CD4-positive, alpha-beta T cell treated with Interleukin-15 for 1 hour (primary cell): ENCODE measurements at regions not wholly inside any gene's neighbourhood (a gene's known extent, or its start where the extent isn't known, plus 50 kb on each side); places are given as distances from the start of the nearest gene placed in this dataset.

Source experiments
- DNase-seq: peaks from one replicate; pipeline ENCODE4 v3.0.0-alpha.2; 2020

DNA sequence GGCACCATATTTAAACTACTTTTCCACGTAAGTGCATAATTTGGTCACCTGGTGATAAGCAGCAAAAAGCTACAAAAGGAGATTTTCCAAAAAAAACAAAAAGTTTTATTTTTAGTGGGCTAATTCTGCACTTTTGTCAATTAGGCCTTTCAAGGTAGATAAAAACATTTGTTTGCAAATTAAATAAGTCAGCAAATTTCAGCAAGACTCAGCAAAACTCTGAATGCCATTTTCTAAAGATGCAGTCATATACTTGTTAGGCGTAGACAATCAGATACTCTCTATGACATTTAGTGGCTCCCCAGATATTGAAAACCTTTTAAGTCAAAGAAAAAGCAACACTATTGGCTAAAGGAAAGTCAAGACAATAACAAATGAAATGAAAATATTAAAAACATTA lies 400.2 kb upstream of the GOLIM4 start:
- no peak for DNase-seq

GRCh38 chr3:168495270-168495669 lies 399.5 kb upstream of the GOLIM4 start:
- DNase-seq, result no peak

- DNase-seq, result no peak
These were observed 397.9 kb upstream of the GOLIM4 start for GRCh38 chr3:168493412-168494205.

- DNase-seq, result no peak
These were observed 395.3 kb upstream of the GOLIM4 start for GRCh38 chr3:168490981-168491380.

DNA sequence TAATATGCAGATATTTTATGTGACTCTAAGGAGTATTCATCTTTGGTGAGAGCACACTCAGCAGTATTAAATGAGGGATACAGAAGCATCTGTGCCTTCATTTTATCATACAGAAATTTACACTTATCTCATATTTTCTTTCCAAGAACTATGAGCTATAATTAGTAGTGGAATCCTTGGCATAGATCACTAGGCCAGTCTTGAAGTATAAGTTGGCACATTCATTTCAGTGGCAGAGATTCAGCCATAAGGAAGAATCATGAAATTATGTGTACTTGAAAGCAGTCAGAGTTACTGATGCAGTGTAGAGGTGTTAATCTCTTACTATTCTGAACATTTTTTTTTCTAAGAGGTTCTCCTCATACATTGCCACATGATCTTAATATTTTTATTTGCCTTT lies 393.6 kb upstream of the GOLIM4 start:
- DNase-seq, result no peak

DNA sequence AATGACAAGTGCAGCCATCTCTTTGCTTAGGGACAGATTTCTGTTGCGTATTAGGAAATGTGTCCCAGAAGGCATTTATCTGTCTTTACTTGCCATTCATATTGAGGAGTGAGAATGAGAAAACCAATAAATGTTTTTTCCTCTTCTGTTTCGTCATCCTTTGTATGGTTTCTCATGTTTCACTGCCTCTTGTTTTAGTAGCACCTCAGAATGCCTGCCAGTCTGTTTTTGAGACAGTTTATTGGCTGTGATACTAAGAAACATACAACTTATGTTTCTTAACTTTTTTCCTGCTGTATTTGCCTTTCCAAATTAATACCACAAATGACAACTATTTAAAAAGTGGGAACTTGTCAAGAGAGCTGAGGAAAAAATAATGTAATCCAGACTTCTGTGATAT lies 390.2 kb upstream of the GOLIM4 start:
- no peak for DNase-seq

DNA sequence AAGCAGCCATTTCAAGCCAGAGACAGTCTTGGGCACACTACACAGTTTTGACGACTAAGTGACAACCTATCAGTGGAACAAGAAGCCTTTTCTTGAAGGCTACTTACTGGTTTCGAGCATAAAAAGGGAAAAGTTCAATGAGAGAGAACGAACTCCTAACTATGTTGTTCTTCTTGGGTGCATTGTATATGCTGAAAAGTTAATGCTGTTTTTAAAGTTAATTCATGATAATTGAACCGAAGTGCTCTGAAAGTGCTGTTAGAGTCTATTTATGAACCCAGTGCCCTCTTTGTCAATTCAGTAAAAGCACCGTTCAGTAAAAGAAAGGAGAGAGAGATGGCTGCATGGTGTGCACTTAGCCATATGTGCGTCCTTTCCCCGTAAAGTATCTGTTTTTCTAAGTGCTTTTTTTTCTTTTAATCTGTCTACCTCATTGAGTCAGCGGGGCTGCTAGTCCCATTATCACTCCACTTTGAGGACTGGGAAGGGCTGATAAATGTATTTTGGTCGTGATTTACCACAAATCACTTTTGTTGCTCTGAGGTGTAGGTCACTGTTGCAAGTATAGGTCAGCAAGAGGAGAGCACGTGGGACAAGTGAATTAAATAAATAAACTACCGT lies 380.7 kb upstream of the GOLIM4 start:
- no peak for DNase-seq

DNA sequence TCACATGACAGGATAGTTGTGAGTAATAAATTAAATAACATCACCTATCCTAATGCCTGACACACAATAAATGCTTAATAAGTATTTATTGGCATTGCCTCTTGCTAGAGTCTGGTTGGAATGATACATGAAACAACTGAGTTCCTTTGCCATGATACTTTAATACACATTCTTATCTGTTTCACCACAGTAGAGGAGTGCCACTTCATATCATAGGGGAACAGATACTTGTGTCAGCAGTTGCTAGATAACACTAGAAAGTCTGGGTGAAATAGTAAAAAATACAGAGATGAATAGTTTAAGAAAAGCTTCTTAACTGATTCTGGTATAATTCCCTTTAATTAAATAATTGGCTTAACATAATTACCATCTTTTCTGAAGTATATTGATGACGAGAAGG lies 380.0 kb upstream of the GOLIM4 start:
- DNase-seq, result no peak

GRCh38 chr3:168473334-168473890 lies 377.7 kb upstream of the GOLIM4 start:
- no peak for DNase-seq

GRCh38 chr3:168472783-168473182 lies 377.1 kb upstream of the GOLIM4 start:
- DNase-seq, result no peak

- no peak for DNase-seq
These were observed 374.7 kb upstream of the GOLIM4 start for GRCh38 chr3:168470380-168470779.

- no peak for DNase-seq
These were observed 373.7 kb upstream of the GOLIM4 start for GRCh38 chr3:168469436-168469835.

- no peak for DNase-seq
These were observed 371.5 kb upstream of the GOLIM4 start for GRCh38 chr3:168467115-168467714.

GRCh38 chr3:168461793-168462192 lies 366.1 kb upstream of the GOLIM4 start:
- DNase-seq, result no peak

DNA sequence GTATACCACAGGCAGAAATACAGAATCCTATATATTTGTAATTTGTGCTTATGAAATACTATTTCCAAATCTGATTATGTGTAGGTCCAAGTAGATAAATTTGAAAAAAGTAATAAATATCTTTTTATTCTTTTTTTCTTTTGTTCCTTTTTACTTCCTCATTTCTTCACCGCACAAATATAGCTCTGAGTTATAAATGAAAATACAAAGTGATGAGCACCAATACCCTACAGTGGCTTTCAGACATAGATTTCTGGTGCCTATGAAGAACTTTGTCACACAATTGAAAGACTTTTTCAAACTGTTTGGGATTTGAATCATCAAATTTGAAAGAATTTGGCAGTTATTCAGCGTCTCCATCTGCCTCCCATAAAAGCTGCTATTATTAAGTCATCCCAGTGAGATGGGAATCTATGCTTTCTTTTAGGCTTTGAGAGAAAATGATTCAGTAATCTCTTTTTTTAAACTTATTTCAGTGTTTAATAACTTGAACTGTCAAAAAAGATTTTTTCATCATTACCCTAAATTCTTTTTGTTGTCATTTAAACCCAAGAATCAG lies 363.6 kb upstream of the GOLIM4 start:
- DNase-seq, result no peak

GRCh38 chr3:168457954-168458539 lies 362.3 kb upstream of the GOLIM4 start:
- no peak for DNase-seq

- no peak for DNase-seq
These were observed 360.1 kb upstream of the GOLIM4 start for GRCh38 chr3:168455814-168456213.

DNA sequence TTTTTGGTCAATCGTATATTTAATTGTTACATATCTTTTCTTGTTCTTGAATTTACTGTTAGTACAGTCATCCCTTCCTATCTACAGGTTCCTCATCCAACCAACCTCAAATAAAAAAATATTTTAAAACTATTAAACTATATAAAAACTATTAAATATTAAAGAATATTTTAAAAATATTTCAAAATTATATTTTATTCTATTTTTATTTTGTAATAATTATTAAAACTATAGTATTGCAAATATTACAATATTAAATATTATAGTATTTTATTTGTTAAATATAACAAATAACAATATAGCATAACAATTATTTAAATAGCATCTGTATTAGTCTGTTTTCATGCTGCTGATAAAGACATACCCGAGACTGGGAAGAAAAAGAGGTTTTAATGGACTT lies 357.9 kb upstream of the GOLIM4 start:
- DNase-seq, result no peak

DNA sequence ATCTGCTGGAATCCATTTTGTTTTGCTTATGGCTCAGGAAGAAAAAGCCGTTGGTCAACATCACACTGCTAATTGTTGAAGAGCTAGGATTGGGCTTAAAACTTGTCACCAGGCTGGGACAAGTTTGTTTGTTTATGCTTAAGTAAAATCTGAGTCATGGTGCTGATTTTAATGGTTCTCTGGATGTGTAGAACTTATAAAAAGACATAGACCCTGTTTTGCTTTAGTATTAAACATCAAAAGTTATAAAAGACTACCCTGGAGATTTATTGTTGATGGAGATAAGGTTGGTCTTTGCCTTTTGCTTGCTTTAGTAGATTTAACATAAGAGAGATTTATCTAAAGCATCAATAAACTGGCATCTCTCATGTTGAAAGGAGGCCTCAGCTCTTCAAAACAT lies 348.2 kb upstream of the GOLIM4 start:
- DNase-seq, result no peak

GRCh38 chr3:168442502-168442901 lies 346.8 kb upstream of the GOLIM4 start:
- no peak for DNase-seq

- no peak for DNase-seq
These were observed 340.6 kb upstream of the GOLIM4 start for GRCh38 chr3:168436245-168436724.

DNA sequence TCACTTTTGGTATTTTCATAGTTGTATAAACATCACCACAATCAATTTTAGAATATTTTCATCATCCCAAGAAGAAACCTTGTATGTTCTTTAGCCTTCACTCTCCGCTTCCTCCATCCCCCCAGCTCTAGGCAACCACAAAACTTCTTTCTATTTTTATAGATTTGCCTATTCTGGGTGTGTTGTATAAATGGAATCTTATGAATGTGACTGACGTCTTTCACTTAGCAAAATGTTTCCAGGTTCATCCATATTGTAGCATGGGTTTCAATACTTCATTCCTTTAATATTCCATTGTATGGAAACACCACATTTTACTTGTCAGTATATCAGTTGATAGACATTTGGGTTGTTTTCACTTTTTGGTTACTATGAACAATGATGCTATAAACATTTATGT lies 335.8 kb upstream of the GOLIM4 start:
- DNase-seq, result no peak

DNA sequence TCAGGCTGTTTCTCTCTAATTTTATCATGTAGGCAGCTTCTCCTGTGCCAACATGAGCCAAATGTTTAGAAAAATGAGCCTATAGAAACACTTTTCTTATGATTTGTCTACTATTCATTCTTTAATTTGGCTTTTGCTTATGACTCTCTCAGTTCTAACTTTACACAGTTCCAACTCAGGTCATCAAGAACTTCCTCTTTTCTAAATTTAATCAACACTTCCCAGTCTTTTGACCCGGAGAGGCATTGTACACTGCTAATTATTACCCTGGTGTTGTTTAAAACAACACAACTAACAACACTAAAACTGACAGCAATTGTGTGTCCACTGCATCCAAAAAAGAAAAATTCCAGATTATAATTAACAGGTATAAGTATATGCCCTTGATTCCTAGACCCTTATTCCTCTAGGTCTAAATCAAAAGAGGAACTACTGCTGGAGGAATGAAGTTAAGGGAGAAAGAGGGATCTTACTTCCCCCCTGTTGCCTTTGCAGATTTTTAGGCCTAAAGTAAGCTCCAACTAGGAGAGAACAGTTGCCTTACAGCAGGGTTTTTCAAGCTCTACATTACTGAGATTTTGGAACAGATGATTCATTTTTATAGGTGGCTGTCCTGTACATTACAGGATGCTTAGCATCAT lies 332.2 kb upstream of the GOLIM4 start:
- DNase-seq, result no peak
